Hepatocyte (in vitro differentiated cells): ENCODE measurements at regions not wholly inside any gene's neighbourhood (a gene's known extent, or its start where the extent isn't known, plus 50 kb on each side); places are given as distances from the start of the nearest gene placed in this dataset.

Source experiments
- DNase-seq: peaks from one replicate; pipeline ENCODE4 v3.0.0-alpha.2; 2016; ENCODE audit warnings: low spot score
- H2AFZ ChIP-seq: fragments of 200-600 bp; sonication (generic); 2 replicates; pipeline ENCODE4 v1.6.0; 2016; ENCODE audit warnings: antibody characterized with exemption, mild to moderate bottlenecking
- H3K27ac ChIP-seq: fragments of 200-600 bp; sonication (generic); 2 replicates; pipeline ENCODE4 v1.5.1; 2016; ENCODE audit warnings: mild to moderate bottlenecking
- H3K27me3 ChIP-seq: fragments of 200-600 bp; sonication (generic); 2 replicates; pipeline ENCODE4 v1.6.1; 2016
- H3K36me3 ChIP-seq: fragments of 200-600 bp; sonication (generic); replicated peaks from 2 replicates; pipeline ENCODE4 v1.5.1; 2016; ENCODE audit warnings: low read depth; ENCODE audit not compliant: insufficient read depth
- H3K4me1 ChIP-seq: fragments of 200-600 bp; sonication (generic); 2 replicates; pipeline ENCODE4 v1.5.1; 2016; ENCODE audit warnings: mild to moderate bottlenecking, moderate library complexity; ENCODE audit not compliant: insufficient read depth
- H3K4me2 ChIP-seq: fragments of 200-600 bp; sonication (generic); 2 replicates; pipeline ENCODE4 v1.6.0; 2016
- H3K4me3 ChIP-seq: fragments of 200-600 bp; sonication (generic); 2 replicates; pipeline ENCODE4 v1.5.1; 2016; ENCODE audit warnings: mild to moderate bottlenecking
- H3K79me2 ChIP-seq: fragments of 200-600 bp; sonication (generic); 2 replicates; pipeline ENCODE4 v1.6.0; 2017; ENCODE audit warnings: mild to moderate bottlenecking
- H3K9me2 ChIP-seq: fragments of 200-600 bp; sonication (generic); replicated peaks from 2 replicates; pipeline ENCODE4 v1.6.0; 2017; ENCODE audit warnings: mild to moderate bottlenecking; ENCODE audit not compliant: insufficient read depth
- H3K9me3 ChIP-seq: fragments of 200-600 bp; sonication (generic); 2 replicates; pipeline ENCODE4 v1.5.1; 2016; ENCODE audit warnings: low read depth, mild to moderate bottlenecking
- H4K20me1 ChIP-seq: fragments of 200-600 bp; sonication (generic); 2 replicates; pipeline ENCODE4 v1.6.0; 2016; ENCODE audit warnings: mild to moderate bottlenecking; ENCODE audit not compliant: insufficient read depth, poor library complexity, severe bottlenecking
- EZH2 ChIP-seq: fragments of 200-600 bp; sonication (generic); IDR thresholded peaks from 2 replicates; pipeline ENCODE4 v1.6.1; 2016; ENCODE audit warnings: antibody characterized with exemption, mild to moderate bottlenecking, borderline replicate concordance
- EZH2phosphoT487 ChIP-seq: fragments of 200-600 bp; sonication (generic); IDR thresholded peaks from one replicate; pipeline ENCODE4 v1.6.1; 2018; ENCODE audit warnings: antibody characterized with exemption, mild to moderate bottlenecking, low read depth, moderate library complexity; ENCODE audit not compliant: unreplicated experiment, severe bottlenecking
- WGBS: methylation state at CpG from one replicate; pipeline ENCODE4 v1.1.6; 2016; ENCODE audit warnings: low lambda C conversion rate; ENCODE audit errors: missing lambda C conversion rate; 5-methylcytosine and 5-hydroxymethylcytosine counted together
- TF ChIP-seq, protein P1 (sequence below): fragments of 200-600 bp; sonication (generic); IDR thresholded peaks from 2 replicates; pipeline ENCODE4 v1.5.1; 2016; ENCODE audit warnings: antibody characterized with exemption, mild to moderate bottlenecking; ENCODE audit not compliant: poor library complexity

DNA sequence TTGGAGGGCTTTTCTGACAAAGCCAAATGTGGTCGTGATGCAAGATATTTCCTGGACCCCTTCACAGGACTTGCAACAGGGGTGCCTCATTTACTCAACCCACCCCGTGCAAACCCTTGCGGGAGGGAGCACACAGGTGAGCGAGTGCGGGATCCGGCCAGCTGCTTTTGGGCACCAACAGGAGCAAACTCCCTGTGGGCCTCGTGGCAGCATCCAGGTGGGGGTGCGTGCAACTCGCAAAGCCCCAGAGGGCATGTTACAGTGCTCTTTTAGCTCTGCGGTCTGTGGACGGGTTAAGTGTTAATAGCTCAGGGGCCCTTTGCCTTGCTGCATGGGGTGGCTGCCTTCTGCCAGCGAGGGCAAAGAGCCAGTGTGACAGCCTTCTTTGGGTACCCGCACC is 707.6 kb upstream of the MDGA2 start:
- Histone ChIP-seq H3K9me3 (no peaks in the 10 kb centered on the region), H3K27me3 (no peaks in the 10 kb centered on the region), H3K9me2 (no peaks in the 10 kb centered on the region), H3K79me2 (no peaks in the 10 kb centered on the region), H3K27ac (no peak overlapping the region), H3K4me2 (no peak overlapping the region), H3K36me3 (no peaks in the 10 kb centered on the region), H2AFZ (no peak overlapping the region), H3K4me3 (no peak overlapping the region), H4K20me1 (no peaks in the 10 kb centered on the region), H3K4me1 (no peaks in the 10 kb centered on the region)
- TF ChIP-seq EZH2 (no peak), EZH2phosphoT487 (no peak)
- TF ChIP-seq, protein P1, sequence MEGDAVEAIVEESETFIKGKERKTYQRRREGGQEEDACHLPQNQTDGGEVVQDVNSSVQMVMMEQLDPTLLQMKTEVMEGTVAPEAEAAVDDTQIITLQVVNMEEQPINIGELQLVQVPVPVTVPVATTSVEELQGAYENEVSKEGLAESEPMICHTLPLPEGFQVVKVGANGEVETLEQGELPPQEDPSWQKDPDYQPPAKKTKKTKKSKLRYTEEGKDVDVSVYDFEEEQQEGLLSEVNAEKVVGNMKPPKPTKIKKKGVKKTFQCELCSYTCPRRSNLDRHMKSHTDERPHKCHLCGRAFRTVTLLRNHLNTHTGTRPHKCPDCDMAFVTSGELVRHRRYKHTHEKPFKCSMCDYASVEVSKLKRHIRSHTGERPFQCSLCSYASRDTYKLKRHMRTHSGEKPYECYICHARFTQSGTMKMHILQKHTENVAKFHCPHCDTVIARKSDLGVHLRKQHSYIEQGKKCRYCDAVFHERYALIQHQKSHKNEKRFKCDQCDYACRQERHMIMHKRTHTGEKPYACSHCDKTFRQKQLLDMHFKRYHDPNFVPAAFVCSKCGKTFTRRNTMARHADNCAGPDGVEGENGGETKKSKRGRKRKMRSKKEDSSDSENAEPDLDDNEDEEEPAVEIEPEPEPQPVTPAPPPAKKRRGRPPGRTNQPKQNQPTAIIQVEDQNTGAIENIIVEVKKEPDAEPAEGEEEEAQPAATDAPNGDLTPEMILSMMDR: no peak
- 94% methylated on average over 13 of the region's 13 CpGs for WGBS
- no peak for DNase-seq

- no peak overlapping the region for H3K4me2 ChIP-seq
- WGBS: 94% methylated on average over 1 of the region's 1 CpG
- H3K4me3 ChIP-seq: no peak overlapping the region
- DNase-seq: no peak
- H3K4me1 ChIP-seq: peaks cover 7% of the 10 kb centered on the region
- no peak for TF ChIP-seq EZH2
- TF ChIP-seq, protein P1: no peak
- TF ChIP-seq EZH2phosphoT487: no peak
- no peaks in the 10 kb centered on the region for H3K27me3 ChIP-seq
- H3K9me3 ChIP-seq: no peaks in the 10 kb centered on the region
- no peak overlapping the region for H3K27ac ChIP-seq
- H3K9me2 ChIP-seq: no peaks in the 10 kb centered on the region
- no peaks in the 10 kb centered on the region for H3K79me2 ChIP-seq
- no peaks in the 10 kb centered on the region for H3K36me3 ChIP-seq
- no peaks in the 10 kb centered on the region for H4K20me1 ChIP-seq
- H2AFZ ChIP-seq: no peak overlapping the region
Observed at GRCh38 chr14:48378541-48378940, 703.1 kb upstream of the MDGA2 start.

- Histone ChIP-seq H3K9me2 (no peaks in the 10 kb centered on the region), H4K20me1 (no peaks in the 10 kb centered on the region), H3K36me3 (no peaks in the 10 kb centered on the region), H3K9me3 (no peaks in the 10 kb centered on the region), H3K27ac (no peak overlapping the region), H3K4me1 (peaks cover 7% of the 10 kb centered on the region), H3K27me3 (no peaks in the 10 kb centered on the region), H3K4me2 (no peak overlapping the region), H3K79me2 (no peaks in the 10 kb centered on the region), H2AFZ (no peak overlapping the region), H3K4me3 (no peak overlapping the region)
- DNase-seq: no peak
- WGBS: 24% methylated on average over 3 of the region's 3 CpGs
- TF ChIP-seq EZH2 (no peak), EZH2phosphoT487 (no peak)
- TF ChIP-seq, protein P1: no peak
Observed at GRCh38 chr14:48373981-48374380, 698.6 kb upstream of the MDGA2 start.

GRCh38 chr14:48350971-48351370 is 675.6 kb upstream of the MDGA2 start:
- peak; percentile 7 for DNase-seq
- no peaks in the 10 kb centered on the region for H3K9me3 ChIP-seq
- no peaks in the 10 kb centered on the region for H3K27me3 ChIP-seq
- H3K36me3 ChIP-seq: no peaks in the 10 kb centered on the region
- no peak overlapping the region for H2AFZ ChIP-seq
- H3K4me2 ChIP-seq: no peak overlapping the region
- H3K4me1 ChIP-seq: no peaks in the 10 kb centered on the region
- TF ChIP-seq EZH2phosphoT487: no peak
- TF ChIP-seq, protein P1: no peak
- TF ChIP-seq EZH2: no peak
- H3K4me3 ChIP-seq: no peak overlapping the region
- H3K79me2 ChIP-seq: no peaks in the 10 kb centered on the region
- H3K9me2 ChIP-seq: no peaks in the 10 kb centered on the region
- H3K27ac ChIP-seq: no peak overlapping the region
- no peaks in the 10 kb centered on the region for H4K20me1 ChIP-seq
- 47% methylated on average over 2 of the region's 2 CpGs for WGBS
